Mammary epithelial cell (primary cell): ENCODE measurements at regions not wholly inside any gene's neighbourhood (a gene's known extent, or its start where the extent isn't known, plus 50 kb on each side); places are given as distances from the start of the nearest gene placed in this dataset.

ENCODE experiments used
- CTCF ChIP-seq, 2 donors: IDR thresholded peaks in 1 of 2; conservative IDR thresholded peaks in 1 of 2; 2 replicates each; pipeline ENCODE4 v1.5.1; 2011 to 2012; ENCODE audit warnings: inconsistent platforms in 2 of 2, low read length in 2 of 2, mild to moderate bottlenecking in 2 of 2, control low read depth in 1 of 2, low read depth in 1 of 2; ENCODE audit not compliant: insufficient read depth in 1 of 2; ENCODE audit errors: extremely low read depth in 1 of 2
- EZH2 ChIP-seq: IDR thresholded peaks from 2 replicates; pipeline ENCODE4 v1.6.1; 2012; ENCODE audit warnings: low read length, inconsistent platforms, borderline replicate concordance

GRCh38 chr5:173835131-173835530 is 53.0 kb upstream of the CPEB4 start:
- TF ChIP-seq CTCF (conservative IDR thresholded peaks at IDR 0.05 in 1 of 2, IDR thresholded peaks at IDR 0.05 in 1 of 2; ENCODE audit: extremely low read depth in 1 of 2, insufficient read depth in 1 of 2, low read depth in 1 of 2, low read length in 2 of 2) (no peak), EZH2 (no peak)
